GM12891 (cell line): ENCODE measurements at regions not wholly inside any gene's neighbourhood (a gene's known extent, or its start where the extent isn't known, plus 50 kb on each side); places are given as distances from the start of the nearest gene placed in this dataset.

Source experiments
- PAX5 ChIP-seq: IDR thresholded peaks from 2 replicates; pipeline ENCODE4 v1.6.1; 2011; ENCODE audit warnings: low read length, moderate library complexity, mild to moderate bottlenecking; ENCODE audit not compliant: insufficient read depth, severe bottlenecking
- POLR2A ChIP-seq: IDR thresholded peaks from 2 replicates; pipeline ENCODE4 v1.6.1; 2011; ENCODE audit warnings: low read depth, low read length, control low read depth
- POLR2AphosphoS5 ChIP-seq: IDR thresholded peaks from 2 replicates; pipeline ENCODE4 v1.6.1; 2011; ENCODE audit warnings: low read depth, low read length, control low read depth
- POU2F2 ChIP-seq: IDR thresholded peaks from 2 replicates; pipeline ENCODE4 v1.6.1; 2011; ENCODE audit warnings: low read depth, mild to moderate bottlenecking, control low read depth, low read length, moderate library complexity
- SPI1 ChIP-seq: IDR thresholded peaks from 2 replicates; pipeline ENCODE4 v1.6.1; 2011; ENCODE audit warnings: low read depth, low read length, control low read depth
- TAF1 ChIP-seq: IDR thresholded peaks from 2 replicates; pipeline ENCODE4 v1.6.1; 2011; ENCODE audit warnings: low read depth, low read length, control low read depth

DNA sequence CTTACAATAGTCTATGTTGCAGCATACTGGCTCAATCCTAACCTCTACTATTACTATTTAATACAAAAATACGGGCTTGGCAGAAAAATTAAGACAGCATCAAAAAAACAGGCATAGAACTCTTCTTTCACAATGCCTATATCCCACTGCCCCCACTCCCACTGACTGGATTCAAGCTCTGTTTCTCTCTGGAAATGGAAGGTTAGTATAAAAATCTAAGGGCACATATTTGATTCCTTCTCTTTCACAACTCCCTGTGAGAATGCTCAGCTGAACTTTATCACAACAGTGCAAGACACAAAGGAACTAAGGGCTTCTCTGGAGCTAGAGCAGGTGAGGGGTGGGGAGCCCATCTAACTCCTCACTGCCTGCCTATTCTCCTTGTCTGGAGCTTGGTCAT lies 258.4 kb upstream of the FAM83B start:
- TF ChIP-seq POLR2AphosphoS5 (no peak), POU2F2 (no peak), POLR2A (no peak), SPI1 (no peak), PAX5 (no peak), TAF1 (no peak)
